Liver (tissue), 1 donor: ENCODE measurements at regions not wholly inside any gene's neighbourhood (a gene's known extent, or its start where the extent isn't known, plus 50 kb on each side); places are given as distances from the start of the nearest gene placed in this dataset.

Experiments used
- TF ChIP-seq, protein P1 (sequence below): IDR thresholded peaks from 2 replicates; pipeline ENCODE4 v1.6.1; 2016; ENCODE audit warnings: antibody characterized with exemption, mild to moderate bottlenecking
- TF ChIP-seq, protein P2 (sequence below): IDR thresholded peaks from 2 replicates; pipeline ENCODE4 v1.6.1; 2016; ENCODE audit warnings: antibody characterized with exemption

DNA sequence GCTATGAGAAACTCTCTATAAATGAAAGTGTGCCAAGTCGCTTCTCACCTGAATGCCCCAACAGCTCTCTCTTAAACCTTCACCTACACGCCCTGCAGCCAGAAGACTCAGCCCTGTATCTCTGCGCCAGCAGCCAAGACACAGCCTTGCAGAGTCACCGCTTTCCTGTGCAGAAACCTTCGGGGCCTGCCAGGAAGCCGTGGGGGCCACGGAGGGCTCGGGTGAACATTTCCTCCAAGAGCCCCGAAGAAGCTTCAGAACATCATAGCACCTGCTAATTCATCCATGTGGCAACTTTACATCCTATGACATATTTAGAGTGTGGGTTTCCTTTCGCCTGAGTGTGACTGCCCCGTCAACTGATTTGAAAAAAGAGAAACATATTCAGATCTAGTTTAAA is 55.7 kb upstream of the PRSS58 start:
- TF ChIP-seq, protein P1, sequence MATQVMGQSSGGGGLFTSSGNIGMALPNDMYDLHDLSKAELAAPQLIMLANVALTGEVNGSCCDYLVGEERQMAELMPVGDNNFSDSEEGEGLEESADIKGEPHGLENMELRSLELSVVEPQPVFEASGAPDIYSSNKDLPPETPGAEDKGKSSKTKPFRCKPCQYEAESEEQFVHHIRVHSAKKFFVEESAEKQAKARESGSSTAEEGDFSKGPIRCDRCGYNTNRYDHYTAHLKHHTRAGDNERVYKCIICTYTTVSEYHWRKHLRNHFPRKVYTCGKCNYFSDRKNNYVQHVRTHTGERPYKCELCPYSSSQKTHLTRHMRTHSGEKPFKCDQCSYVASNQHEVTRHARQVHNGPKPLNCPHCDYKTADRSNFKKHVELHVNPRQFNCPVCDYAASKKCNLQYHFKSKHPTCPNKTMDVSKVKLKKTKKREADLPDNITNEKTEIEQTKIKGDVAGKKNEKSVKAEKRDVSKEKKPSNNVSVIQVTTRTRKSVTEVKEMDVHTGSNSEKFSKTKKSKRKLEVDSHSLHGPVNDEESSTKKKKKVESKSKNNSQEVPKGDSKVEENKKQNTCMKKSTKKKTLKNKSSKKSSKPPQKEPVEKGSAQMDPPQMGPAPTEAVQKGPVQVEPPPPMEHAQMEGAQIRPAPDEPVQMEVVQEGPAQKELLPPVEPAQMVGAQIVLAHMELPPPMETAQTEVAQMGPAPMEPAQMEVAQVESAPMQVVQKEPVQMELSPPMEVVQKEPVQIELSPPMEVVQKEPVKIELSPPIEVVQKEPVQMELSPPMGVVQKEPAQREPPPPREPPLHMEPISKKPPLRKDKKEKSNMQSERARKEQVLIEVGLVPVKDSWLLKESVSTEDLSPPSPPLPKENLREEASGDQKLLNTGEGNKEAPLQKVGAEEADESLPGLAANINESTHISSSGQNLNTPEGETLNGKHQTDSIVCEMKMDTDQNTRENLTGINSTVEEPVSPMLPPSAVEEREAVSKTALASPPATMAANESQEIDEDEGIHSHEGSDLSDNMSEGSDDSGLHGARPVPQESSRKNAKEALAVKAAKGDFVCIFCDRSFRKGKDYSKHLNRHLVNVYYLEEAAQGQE = no peak
- TF ChIP-seq, protein P2, sequence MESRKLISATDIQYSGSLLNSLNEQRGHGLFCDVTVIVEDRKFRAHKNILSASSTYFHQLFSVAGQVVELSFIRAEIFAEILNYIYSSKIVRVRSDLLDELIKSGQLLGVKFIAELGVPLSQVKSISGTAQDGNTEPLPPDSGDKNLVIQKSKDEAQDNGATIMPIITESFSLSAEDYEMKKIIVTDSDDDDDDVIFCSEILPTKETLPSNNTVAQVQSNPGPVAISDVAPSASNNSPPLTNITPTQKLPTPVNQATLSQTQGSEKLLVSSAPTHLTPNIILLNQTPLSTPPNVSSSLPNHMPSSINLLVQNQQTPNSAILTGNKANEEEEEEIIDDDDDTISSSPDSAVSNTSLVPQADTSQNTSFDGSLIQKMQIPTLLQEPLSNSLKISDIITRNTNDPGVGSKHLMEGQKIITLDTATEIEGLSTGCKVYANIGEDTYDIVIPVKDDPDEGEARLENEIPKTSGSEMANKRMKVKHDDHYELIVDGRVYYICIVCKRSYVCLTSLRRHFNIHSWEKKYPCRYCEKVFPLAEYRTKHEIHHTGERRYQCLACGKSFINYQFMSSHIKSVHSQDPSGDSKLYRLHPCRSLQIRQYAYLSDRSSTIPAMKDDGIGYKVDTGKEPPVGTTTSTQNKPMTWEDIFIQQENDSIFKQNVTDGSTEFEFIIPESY = no peak
